Myocyte (in vitro differentiated cells): ENCODE measurements at regions not wholly inside any gene's neighbourhood (a gene's known extent, or its start where the extent isn't known, plus 50 kb on each side); places are given as distances from the start of the nearest gene placed in this dataset.
"Not testable (repeated sequence)": the region's sequence is repeated elsewhere in the genome, so short reads cannot be mapped to it uniquely, and the experiment has no call there.

Experiments
- DNase-seq: peaks from one replicate; pipeline ENCODE4 v3.0.0-alpha.2; 2012; ENCODE audit warnings: low read depth

- no peak for DNase-seq
Observed at GRCh38 chr5:12592228-12592627, 688.0 kb upstream of the CTNND2 start.

GRCh38 chr5:12586406-12586805 lies 682.2 kb upstream of the CTNND2 start:
- no peak for DNase-seq

GRCh38 chr5:12578803-12579202 lies 674.6 kb upstream of the CTNND2 start:
- DNase-seq: not testable (repeated sequence)

- DNase-seq: not testable (repeated sequence)
Observed at GRCh38 chr5:12576953-12577352, 672.7 kb upstream of the CTNND2 start.

GRCh38 chr5:12574298-12575093 lies 670.2 kb upstream of the CTNND2 start:
- DNase-seq: not testable (repeated sequence)

- not testable (repeated sequence) for DNase-seq
Observed at GRCh38 chr5:12573916-12574297, 669.7 kb upstream of the CTNND2 start.

GRCh38 chr5:12570688-12571087 lies 666.4 kb upstream of the CTNND2 start:
- no peak for DNase-seq

GRCh38 chr5:12566441-12566840 lies 662.2 kb upstream of the CTNND2 start:
- DNase-seq: no peak

- DNase-seq: no peak
Observed at GRCh38 chr5:12557012-12557411, 652.8 kb upstream of the CTNND2 start.

GRCh38 chr5:12526113-12526512 lies 621.9 kb upstream of the CTNND2 start:
- no peak for DNase-seq

GRCh38 chr5:12522116-12522515 lies 617.9 kb upstream of the CTNND2 start:
- no peak for DNase-seq

GRCh38 chr5:12504983-12505382 lies 600.7 kb upstream of the CTNND2 start:
- DNase-seq: not testable (repeated sequence)

GRCh38 chr5:12488161-12488560 lies 583.9 kb upstream of the CTNND2 start:
- DNase-seq: no peak

- no peak for DNase-seq
Observed at GRCh38 chr5:12480487-12480886, 576.2 kb upstream of the CTNND2 start.

GRCh38 chr5:12477554-12477953 lies 573.3 kb upstream of the CTNND2 start:
- DNase-seq: no peak

- no peak for DNase-seq
Observed at GRCh38 chr5:12467799-12468198, 563.6 kb upstream of the CTNND2 start.

- no peak for DNase-seq
Observed at GRCh38 chr5:12460493-12461261, 556.4 kb upstream of the CTNND2 start.

GRCh38 chr5:12459326-12459725 lies 555.1 kb upstream of the CTNND2 start:
- DNase-seq: no peak

- DNase-seq: no peak
Observed at GRCh38 chr5:12419075-12419474, 514.8 kb upstream of the CTNND2 start.

GRCh38 chr5:12413585-12413984 lies 509.3 kb upstream of the CTNND2 start:
- DNase-seq: no peak

- no peak for DNase-seq
Observed at GRCh38 chr5:12413075-12413474, 508.8 kb upstream of the CTNND2 start.

- no peak for DNase-seq
Observed at GRCh38 chr5:12399868-12400267, 495.6 kb upstream of the CTNND2 start.

GRCh38 chr5:12392246-12392645 lies 488.0 kb upstream of the CTNND2 start:
- no peak for DNase-seq
